Stomach smooth muscle (tissue), 2 donors: ENCODE measurements at regions not wholly inside any gene's neighbourhood (a gene's known extent, or its start where the extent isn't known, plus 50 kb on each side); places are given as distances from the start of the nearest gene placed in this dataset.

ENCODE experiments used
- H3K27ac ChIP-seq: one replicate; pipeline ENCODE4 v1.7.0; 2013; ENCODE audit warnings: mild to moderate bottlenecking, low read length, inconsistent platforms
- H3K27me3 ChIP-seq, 2 donors: one replicate each; pipeline ENCODE4 v1.7.0; 2013; ENCODE audit warnings: low read length in 2 of 2; ENCODE audit not compliant: insufficient read depth in 2 of 2, control insufficient read depth in 1 of 2
- H3K36me3 ChIP-seq, 2 donors: one replicate each; pipeline ENCODE4 v1.7.0; 2013; ENCODE audit warnings: low read length in 2 of 2; ENCODE audit not compliant: control insufficient read depth in 2 of 2, insufficient read depth in 2 of 2
- H3K4me1 ChIP-seq: one replicate; pipeline ENCODE4 v1.7.0; 2013; ENCODE audit warnings: low read length; ENCODE audit not compliant: control insufficient read depth, insufficient read depth
- H3K4me3 ChIP-seq, 2 donors: one replicate each; pipeline ENCODE4 v1.7.0; 2013; ENCODE audit warnings: low read length in 2 of 2
- H3K9ac ChIP-seq, 2 donors: one replicate each; pipeline ENCODE4 v1.7.0; 2013; ENCODE audit warnings: low read length in 2 of 2, mild to moderate bottlenecking in 1 of 2
- H3K9me3 ChIP-seq, 2 donors: one replicate each; pipeline ENCODE4 v1.7.0; 2013; ENCODE audit warnings: low read length in 2 of 2; ENCODE audit not compliant: control insufficient read depth in 2 of 2
- donor health status: healthy.
- donor health status: Pancreatic carcinoma.

DNA sequence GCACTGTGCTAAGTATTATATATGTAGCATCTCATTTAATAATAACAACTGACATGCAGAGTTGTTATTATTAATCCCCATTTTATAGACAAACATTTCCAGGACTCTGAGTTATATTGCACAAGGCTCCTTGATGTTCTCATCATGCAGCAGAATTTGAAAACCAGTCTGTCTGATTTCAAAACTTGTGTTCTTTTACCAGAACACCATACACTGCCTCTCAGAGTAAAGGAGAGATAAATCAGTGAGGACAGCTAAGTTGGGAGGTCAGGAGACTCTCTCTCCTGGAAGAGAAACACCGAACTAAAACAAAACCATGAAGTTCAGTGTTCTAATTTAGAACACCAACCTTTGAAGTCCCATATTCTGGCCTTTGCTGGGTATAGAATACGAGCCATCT, 92.7 kb upstream of the TNC start:
- H3K4me3 ChIP-seq, result no peak overlapping the region
- H3K36me3 ChIP-seq, result no peaks in the 10 kb centered on the region
- H3K27me3 ChIP-seq, result no peaks in the 10 kb centered on the region
- peaks cover 10% of the 10 kb centered on the region for H3K4me1 ChIP-seq
- no peak overlapping the region for H3K9ac ChIP-seq
- no peak overlapping the region for H3K27ac ChIP-seq
- H3K9me3 ChIP-seq, result no peaks in the 10 kb centered on the region

DNA sequence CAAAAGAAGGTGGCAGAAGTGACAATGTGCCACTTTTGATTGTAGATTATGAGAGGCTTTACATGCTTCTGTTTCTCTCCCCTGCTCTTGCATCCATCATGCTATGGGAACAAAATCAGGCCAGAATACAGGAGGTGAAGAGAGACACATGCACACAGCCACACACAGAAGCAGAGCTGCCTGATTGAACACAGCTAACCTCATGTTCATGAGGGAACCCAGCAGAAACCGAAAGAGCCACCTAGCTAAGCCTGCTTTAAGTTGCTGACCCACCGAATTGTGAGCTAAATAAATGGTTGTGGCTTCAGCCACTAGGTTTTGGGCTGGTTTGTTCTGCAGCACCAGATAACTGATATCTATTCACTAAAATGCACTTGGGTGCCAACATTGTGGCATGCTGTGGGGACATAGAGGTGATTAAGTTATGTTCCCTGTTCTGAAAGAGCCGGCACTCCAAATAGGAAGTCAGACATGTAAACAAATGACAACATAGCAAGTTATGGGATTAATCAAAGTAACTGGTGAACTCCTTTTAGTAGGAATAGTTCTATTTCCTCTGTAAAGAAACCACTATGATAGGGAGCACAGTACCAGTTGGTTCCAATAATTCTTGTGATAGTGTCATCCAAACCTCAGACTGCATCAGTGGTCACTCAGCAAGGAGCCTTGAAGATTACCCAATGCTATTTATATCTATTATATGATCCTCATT, 93.6 kb upstream of the TNC start:
- no peaks in the 10 kb centered on the region for H3K36me3 ChIP-seq
- no peak overlapping the region for H3K4me3 ChIP-seq
- no peaks in the 10 kb centered on the region for H3K27me3 ChIP-seq
- H3K27ac ChIP-seq, result no peak overlapping the region
- no peak overlapping the region for H3K9ac ChIP-seq
- H3K4me1 ChIP-seq, result peaks cover 10% of the 10 kb centered on the region
- H3K9me3 ChIP-seq, result no peaks in the 10 kb centered on the region

DNA sequence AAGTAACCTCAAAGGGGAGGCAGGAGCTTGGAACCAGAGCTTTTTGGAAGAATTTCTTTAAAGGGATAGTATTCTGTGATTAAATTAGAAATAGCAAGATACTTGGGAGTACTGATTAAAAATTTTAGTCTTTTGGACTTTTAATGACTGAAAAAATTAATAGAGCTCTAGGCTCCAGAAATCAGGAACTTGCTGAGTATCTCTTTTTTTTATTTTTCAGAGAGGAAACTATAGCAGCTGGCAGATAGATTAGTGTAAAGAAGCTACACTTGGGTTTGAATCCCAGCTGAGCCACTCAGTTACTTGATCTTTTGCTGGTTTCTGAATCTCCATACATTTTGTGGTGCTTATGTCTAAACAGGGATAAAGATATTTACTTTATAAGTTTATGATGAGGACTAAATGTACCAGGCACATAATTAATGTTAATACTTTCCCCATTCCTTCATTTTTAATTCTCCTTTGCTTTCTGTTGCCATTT, 94.2 kb upstream of the TNC start:
- no peak overlapping the region for H3K27ac ChIP-seq
- H3K9ac ChIP-seq, result no peak overlapping the region
- H3K9me3 ChIP-seq, result no peaks in the 10 kb centered on the region
- H3K4me1 ChIP-seq, result peaks cover 10% of the 10 kb centered on the region
- H3K4me3 ChIP-seq, result no peak overlapping the region
- H3K36me3 ChIP-seq, result no peaks in the 10 kb centered on the region
- no peaks in the 10 kb centered on the region for H3K27me3 ChIP-seq

DNA sequence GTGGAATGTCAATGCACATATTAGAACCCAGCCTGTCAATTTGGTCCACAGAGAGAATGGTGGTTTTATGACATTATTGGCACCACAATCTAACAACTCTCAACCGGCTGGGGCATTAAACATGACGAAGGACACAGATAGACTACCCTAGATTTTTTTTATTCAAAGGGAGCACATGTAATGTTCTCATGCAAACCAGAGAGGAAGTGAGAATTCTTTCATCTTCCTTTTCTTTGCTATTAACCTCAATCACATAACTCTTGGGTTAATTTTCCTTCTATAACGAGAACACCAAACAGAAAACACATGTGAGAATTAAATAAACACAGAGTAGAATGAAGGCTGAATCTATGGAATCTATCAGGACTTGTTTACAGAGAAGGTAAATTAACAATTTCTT, 94.9 kb upstream of the TNC start:
- Histone ChIP-seq H3K36me3 (no peaks in the 10 kb centered on the region), H3K27ac (no peak overlapping the region), H3K9ac (no peak overlapping the region)

DNA sequence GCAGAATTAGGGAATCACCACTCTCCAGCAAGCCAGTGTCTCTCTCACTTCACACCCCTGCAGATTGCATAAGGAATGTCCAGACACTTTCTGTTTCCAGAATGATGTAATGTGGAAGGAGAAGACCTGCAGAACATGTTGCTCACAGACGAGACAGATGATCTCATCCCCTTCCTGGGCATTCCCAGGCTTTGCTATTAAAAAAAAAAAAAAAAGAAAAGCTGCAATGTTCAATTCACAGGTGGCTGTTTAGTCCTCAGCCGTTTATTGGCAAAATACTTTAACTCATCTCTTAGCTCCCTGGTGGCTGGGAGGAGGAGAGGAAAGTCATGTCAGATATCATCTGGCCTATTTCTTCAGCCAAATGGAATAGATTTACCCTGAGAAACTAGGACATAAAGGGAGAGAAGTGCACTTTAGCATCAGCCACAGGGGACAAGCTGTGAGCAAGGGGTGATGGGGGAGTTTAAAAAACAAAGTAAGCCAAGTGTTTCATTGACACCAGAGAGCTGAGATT, 95.9 kb upstream of the TNC start:
- H3K27ac ChIP-seq, result no peak overlapping the region

More for the DNA sequence above, 94.9 kb upstream of the TNC start:
- Histone ChIP-seq H3K27me3 (no peaks in the 10 kb centered on the region), H3K4me1 (peaks cover 10% of the 10 kb centered on the region), H3K4me3 (no peak overlapping the region), H3K9me3 (no peaks in the 10 kb centered on the region)

DNA sequence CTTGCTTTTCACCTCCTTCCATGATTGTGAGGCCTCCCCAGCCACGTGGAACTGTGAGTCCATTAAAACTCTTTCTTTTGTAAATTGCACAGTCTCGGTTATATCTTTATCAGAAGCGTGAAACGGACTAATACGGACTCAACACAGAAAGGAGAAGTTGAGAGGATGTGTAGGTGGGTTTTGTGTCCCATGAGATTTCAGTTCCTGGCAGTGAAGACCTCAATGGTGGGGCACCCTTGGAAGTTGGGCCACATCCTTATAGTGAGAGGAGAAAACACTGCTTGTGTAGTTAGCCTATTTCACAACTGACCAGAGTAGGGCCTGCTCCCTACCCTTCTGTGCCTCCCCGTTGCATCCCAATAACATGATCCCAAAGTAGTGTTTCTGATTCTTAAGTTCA, 98.9 kb upstream of the TNC start:
- peaks cover 5% of the 10 kb centered on the region for H3K4me1 ChIP-seq
- no peak overlapping the region for H3K27ac ChIP-seq
- H3K27me3 ChIP-seq, result no peaks in the 10 kb centered on the region
- H3K4me3 ChIP-seq, result no peak overlapping the region
- H3K9me3 ChIP-seq, result no peaks in the 10 kb centered on the region
- H3K9ac ChIP-seq, result no peak overlapping the region
- H3K36me3 ChIP-seq, result no peaks in the 10 kb centered on the region

More for the DNA sequence above, 95.9 kb upstream of the TNC start:
- Histone ChIP-seq H3K36me3 (no peaks in the 10 kb centered on the region), H3K9me3 (no peaks in the 10 kb centered on the region), H3K4me1 (peaks cover 10% of the 10 kb centered on the region), H3K27me3 (no peaks in the 10 kb centered on the region), H3K4me3 (no peak overlapping the region), H3K9ac (no peak overlapping the region)

DNA sequence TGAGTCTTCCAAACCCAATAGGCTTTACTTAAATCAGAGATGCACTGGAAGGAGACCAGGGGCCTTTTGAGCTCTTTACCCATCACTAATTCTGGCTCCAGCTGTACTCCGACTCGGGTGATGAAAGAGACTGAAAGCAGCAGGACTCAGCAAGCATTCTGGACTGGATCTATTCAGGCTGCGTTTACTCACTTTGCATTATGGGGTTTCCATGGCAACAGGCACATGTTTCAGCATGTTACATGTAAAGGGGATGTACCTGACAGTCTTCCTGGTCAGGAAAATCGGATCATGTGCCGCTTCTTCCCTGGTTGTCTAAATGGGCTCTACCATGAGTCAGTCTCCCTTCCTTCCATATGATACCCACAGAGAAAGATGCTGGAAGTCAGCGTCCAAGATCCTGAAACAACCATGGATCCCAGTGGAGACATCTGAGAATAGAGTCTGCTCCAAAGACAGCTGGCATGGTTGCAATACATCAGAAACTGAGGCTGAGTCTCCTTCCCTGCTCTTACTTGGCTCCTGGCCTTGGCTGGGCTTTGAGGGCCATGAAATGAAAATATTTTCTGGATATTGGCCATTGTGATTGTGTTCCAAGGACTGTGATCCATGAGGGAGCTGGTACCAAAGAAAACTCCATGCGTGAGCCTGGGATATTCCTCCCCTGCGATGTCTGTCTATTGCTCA, 102.5 kb upstream of the TNC start:
- Histone ChIP-seq H3K4me3 (no peak overlapping the region), H3K36me3 (no peaks in the 10 kb centered on the region), H3K27ac (no peak overlapping the region), H3K4me1 (no peaks in the 10 kb centered on the region), H3K9me3 (no peaks in the 10 kb centered on the region), H3K9ac (no peak overlapping the region), H3K27me3 (no peaks in the 10 kb centered on the region)

GRCh38 chr9:115223471-115223870, 105.5 kb upstream of the TNC start:
- Histone ChIP-seq H3K27ac (no peak overlapping the region), H3K9me3 (no peaks in the 10 kb centered on the region), H3K4me3 (no peak overlapping the region), H3K27me3 (no peaks in the 10 kb centered on the region), H3K4me1 (no peaks in the 10 kb centered on the region), H3K9ac (no peak overlapping the region), H3K36me3 (no peaks in the 10 kb centered on the region)

- H3K27ac ChIP-seq, result no peak overlapping the region
- H3K4me3 ChIP-seq, result no peak overlapping the region
- H3K9me3 ChIP-seq, result no peaks in the 10 kb centered on the region
- no peak overlapping the region for H3K9ac ChIP-seq
- no peaks in the 10 kb centered on the region for H3K4me1 ChIP-seq
- no peaks in the 10 kb centered on the region for H3K36me3 ChIP-seq
- no peaks in the 10 kb centered on the region for H3K27me3 ChIP-seq
Observed at GRCh38 chr9:115225459-115226116, 107.6 kb upstream of the TNC start.

GRCh38 chr9:115226152-115226551, 108.2 kb upstream of the TNC start:
- H3K4me1 ChIP-seq, result no peaks in the 10 kb centered on the region
- H3K27me3 ChIP-seq, result no peaks in the 10 kb centered on the region
- no peak overlapping the region for H3K9ac ChIP-seq
- no peaks in the 10 kb centered on the region for H3K36me3 ChIP-seq
- H3K27ac ChIP-seq, result no peak overlapping the region
- H3K4me3 ChIP-seq, result no peak overlapping the region
- H3K9me3 ChIP-seq, result no peaks in the 10 kb centered on the region
